SK-N-SH (cell line): ENCODE measurements at regions not wholly inside any gene's neighbourhood (a gene's known extent, or its start where the extent isn't known, plus 50 kb on each side); places are given as distances from the start of the nearest gene placed in this dataset.

Experiments used
- CTCF ChIA-PET: fragments of 300-600, 350-600 bp; formaldehyde crosslinking; extraction: SDS; loops from one replicate; lab custom pipeline; 2021; lab: Yijun Ruan, JAX
- POLR2A ChIA-PET: fragments of 350-600 bp; sonication (Branson Sonifier 250); formaldehyde crosslinking; extraction: SDS; loops from one replicate; lab custom pipeline; 2020; ENCODE audit warnings: antibody characterized with exemption, inconsistent platforms; lab: Yijun Ruan, JAX
- DNase-seq: peaks from one replicate; pipeline ENCODE4 v3.0.0; 2012
- H2AFZ ChIP-seq: fragments of 200-600 bp; sonication (generic); 2 replicates; pipeline ENCODE4 v1.8.1; 2016; ENCODE audit warnings: antibody characterized with exemption, mild to moderate bottlenecking, low read depth
- H3F3A ChIP-seq: fragments of 200-600 bp; sonication (generic); replicated peaks from 2 replicates; pipeline ENCODE3; 2016; ENCODE audit warnings: antibody characterized with exemption, mild to moderate bottlenecking; ENCODE audit not compliant: insufficient read depth
- H3K27ac ChIP-seq, 2 experiments: fragments of 200-500 bp in 1 of 2; fragments of 200-600 bp in 1 of 2; sonication (Bioruptor generic) in 1 of 2; sonication (generic), shearing (Covaris generic) in 1 of 2; 2 replicates each; pipeline versions ENCODE4 v1.5.1 to v1.6.1; 2014 to 2016; ENCODE audit warnings: low read depth in 2 of 2, inconsistent platforms in 1 of 2, low read length in 1 of 2, mild to moderate bottlenecking in 1 of 2, mixed read lengths in 1 of 2
- H3K27me3 ChIP-seq: fragments of 200-600 bp; sonication (generic), shearing (Covaris generic); 2 replicates; pipeline ENCODE4 v1.6.1; 2016; ENCODE audit warnings: mixed run types; ENCODE audit not compliant: insufficient read depth
- H3K36me3 ChIP-seq, 2 experiments: fragments of 200-500 bp in 1 of 2; fragments of 200-600 bp in 1 of 2; sonication (Bioruptor generic) in 1 of 2; sonication (generic) in 1 of 2; replicated peaks in 1 of 2; 2 replicates each; pipeline versions ENCODE3 to v1.5.1; 2014 to 2016; ENCODE audit warnings: low read length in 1 of 2, mild to moderate bottlenecking in 1 of 2; ENCODE audit not compliant: insufficient read depth in 2 of 2, control insufficient read depth in 1 of 2
- H3K4me1 ChIP-seq, 2 experiments: fragments of 200-500 bp in 1 of 2; fragments of 200-600 bp in 1 of 2; sonication (Bioruptor generic) in 1 of 2; sonication (generic), shearing (Covaris generic) in 1 of 2; 2 replicates each; pipeline versions ENCODE4 v1.5.1 to v1.6.1; 2014 to 2016; ENCODE audit warnings: low read depth in 1 of 2, low read length in 1 of 2, mixed run types in 1 of 2; ENCODE audit not compliant: insufficient read depth in 2 of 2, control insufficient read depth in 1 of 2
- H3K4me2 ChIP-seq: fragments of 200-600 bp; sonication (generic), shearing (Covaris generic); 2 replicates; pipeline ENCODE4 v1.6.1; 2017; ENCODE audit warnings: mixed run types
- H3K4me3 ChIP-seq, 2 experiments: fragments of 200-500 bp in 1 of 2; fragments of 200-600 bp in 1 of 2; sonication (Bioruptor generic) in 1 of 2; sonication (generic), shearing (Covaris generic) in 1 of 2; 2 replicates each; pipeline versions ENCODE4 v1.5.1 to v1.8.1; 2014 to 2016; ENCODE audit warnings: low read depth in 2 of 2, inconsistent platforms in 1 of 2, low read length in 1 of 2, mild to moderate bottlenecking in 1 of 2, mixed read lengths in 1 of 2, moderate library complexity in 1 of 2
- H3K79me2 ChIP-seq: fragments of 200-600 bp; sonication (generic); 2 replicates; pipeline ENCODE4 v1.8.1; 2017; ENCODE audit warnings: mild to moderate bottlenecking; ENCODE audit not compliant: insufficient read depth
- H3K9ac ChIP-seq: fragments of 200-600 bp; sonication (generic); 2 replicates; pipeline ENCODE4 v1.6.1; 2017; ENCODE audit warnings: mixed run types
- H3K9me2 ChIP-seq: fragments of 200-600 bp; sonication (generic); 2 replicates; pipeline ENCODE4 v1.6.1; 2017; ENCODE audit warnings: mixed run types
- H3K9me3 ChIP-seq: fragments of 200-600 bp; sonication (generic); 2 replicates; pipeline ENCODE4 v1.6.1; 2017; ENCODE audit warnings: mixed run types, mild to moderate bottlenecking, moderate library complexity
- H4K20me1 ChIP-seq: fragments of 200-600 bp; sonication (generic); 2 replicates; pipeline ENCODE4 v1.6.1; 2017; ENCODE audit warnings: mild to moderate bottlenecking, mixed run types; ENCODE audit not compliant: insufficient read depth
- ELF1 ChIP-seq: IDR thresholded peaks from 2 replicates; pipeline ENCODE4 v1.4.0; 2012
- EP300 ChIP-seq, 2 experiments: IDR thresholded peaks; 2 replicates each; pipeline versions ENCODE4 v1.4.0 to v1.6.1; 2012; ENCODE audit warnings: borderline replicate concordance in 1 of 2, low read depth in 1 of 2, low read length in 1 of 2
- FOXM1 ChIP-seq: IDR thresholded peaks from 2 replicates; pipeline ENCODE4 v1.4.0; 2012; ENCODE audit warnings: low read depth, mild to moderate bottlenecking
- GABPA ChIP-seq: IDR thresholded peaks from 2 replicates; pipeline ENCODE4 v1.4.0; 2012; ENCODE audit warnings: low read depth, mild to moderate bottlenecking
- JUND ChIP-seq: IDR thresholded peaks from 2 replicates; pipeline ENCODE4 v1.4.0; 2012
- MEF2A ChIP-seq: IDR thresholded peaks from 2 replicates; pipeline ENCODE4 v1.4.0; 2012; ENCODE audit warnings: low read depth, borderline replicate concordance
- NRF1 ChIP-seq: IDR thresholded peaks from 2 replicates; pipeline ENCODE4 v1.6.1; 2012; ENCODE audit warnings: low read depth, mild to moderate bottlenecking, low read length
- RAD21 ChIP-seq: IDR thresholded peaks from 2 replicates; pipeline ENCODE4 v1.6.1; 2012; ENCODE audit warnings: mild to moderate bottlenecking, low read length
- REST ChIP-seq: IDR thresholded peaks from 2 replicates; pipeline ENCODE4 v1.6.1; 2012; ENCODE audit warnings: mild to moderate bottlenecking, low read depth, low read length, moderate library complexity
- RFX5 ChIP-seq: IDR thresholded peaks from 2 replicates; pipeline ENCODE4 v1.6.1; 2012; ENCODE audit warnings: mild to moderate bottlenecking, improper control_type of control experiment, low read length
- RXRA ChIP-seq: IDR thresholded peaks from 2 replicates; pipeline ENCODE4 v1.4.0; 2012; ENCODE audit warnings: low read depth, mild to moderate bottlenecking, borderline replicate concordance
- TAF1 ChIP-seq: IDR thresholded peaks from 2 replicates; pipeline ENCODE4 v1.6.1; 2012; ENCODE audit warnings: low read depth, mild to moderate bottlenecking, low read length, moderate library complexity, borderline replicate concordance
- TCF12 ChIP-seq: IDR thresholded peaks from 2 replicates; pipeline ENCODE4 v1.4.0; 2012
- TEAD4 ChIP-seq: IDR thresholded peaks from 2 replicates; pipeline ENCODE4 v1.4.0; 2012; ENCODE audit warnings: mild to moderate bottlenecking, borderline replicate concordance; ENCODE audit not compliant: insufficient read depth
- YY1 ChIP-seq: IDR thresholded peaks from 2 replicates; pipeline ENCODE4 v1.4.0; 2012; ENCODE audit warnings: low read depth, mild to moderate bottlenecking
- ZBTB33 ChIP-seq: IDR thresholded peaks from 2 replicates; pipeline ENCODE4 v1.4.0; 2012; ENCODE audit warnings: low read depth, borderline replicate concordance
- WGBS: methylation state at CpG from one replicate; pipeline ENCODE4 v1.1.6; 2017; ENCODE audit warnings: low lambda C conversion rate; 5-methylcytosine and 5-hydroxymethylcytosine counted together
- TF ChIP-seq, protein P1 (sequence below): IDR thresholded peaks from 2 replicates; pipeline ENCODE4 v1.4.0; 2012; ENCODE audit warnings: low read depth
- TF ChIP-seq, protein P2 (sequence below): fragments of 150-350 bp; IDR thresholded peaks from 2 replicates; pipeline ENCODE4 v1.6.1; 2016; ENCODE audit warnings: mild to moderate bottlenecking, low read depth, low read length

DNA sequence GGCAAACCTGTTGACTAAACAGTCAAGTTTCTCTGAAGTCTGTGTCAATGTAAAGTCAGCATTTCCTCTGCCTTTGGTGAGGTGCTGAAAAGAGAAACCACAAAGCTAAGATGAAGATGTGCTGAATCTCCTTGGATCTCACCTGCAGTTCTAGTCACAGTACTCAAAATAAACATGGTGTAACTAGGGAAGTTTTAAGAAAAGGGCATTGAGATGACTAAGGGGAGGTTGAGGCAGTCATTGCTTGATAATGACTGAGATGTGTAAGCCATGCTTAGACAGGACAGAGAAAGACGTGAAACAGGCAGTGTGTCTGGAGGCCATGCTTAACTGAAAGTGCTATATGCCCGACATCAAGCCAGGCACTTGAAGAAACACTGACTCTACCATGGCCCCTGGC lies 1010.0 kb upstream of the CELF4 start:
- CTCF ChIA-PET, result no interaction called here
- H3K4me3 ChIP-seq, result no peak overlapping the region
- no peak overlapping the region for H3K4me2 ChIP-seq
- no peak for DNase-seq
- H3K4me1 ChIP-seq, result no peaks in the 10 kb centered on the region
- H3K27ac ChIP-seq, result no peak overlapping the region
- H3K9me2 ChIP-seq, result no peaks in the 10 kb centered on the region
- no peaks in the 10 kb centered on the region for H3K79me2 ChIP-seq
- no peaks in the 10 kb centered on the region for H4K20me1 ChIP-seq
- no peak overlapping the region for H3K9ac ChIP-seq
- H3K9me3 ChIP-seq, result no peaks in the 10 kb centered on the region; the same call in 1 of the 2 replicates
- POLR2A ChIA-PET, result no interaction called here
- H3F3A ChIP-seq, result no peaks in the 10 kb centered on the region
- H3K27me3 ChIP-seq, result no peaks in the 10 kb centered on the region
- H2AFZ ChIP-seq, result no peak overlapping the region
- no peaks in the 10 kb centered on the region for H3K36me3 ChIP-seq
- 26% methylated on average over 2 of the region's 2 CpGs for WGBS
- TF ChIP-seq FOXM1 (no peak), REST (no peak), EP300 (IDR thresholded peaks at IDR 0.05; ENCODE audit: borderline replicate concordance in 1 of 2, low read depth in 1 of 2, low read length in 1 of 2) (no peak), ELF1 (no peak), YY1 (no peak), RAD21 (no peak), MEF2A (no peak), JUND (no peak), GABPA (no peak), ZBTB33 (no peak), RFX5 (no peak), TCF12 (no peak), RXRA (no peak), NRF1 (no peak), TEAD4 (no peak), TAF1 (no peak)
- TF ChIP-seq, protein P1, sequence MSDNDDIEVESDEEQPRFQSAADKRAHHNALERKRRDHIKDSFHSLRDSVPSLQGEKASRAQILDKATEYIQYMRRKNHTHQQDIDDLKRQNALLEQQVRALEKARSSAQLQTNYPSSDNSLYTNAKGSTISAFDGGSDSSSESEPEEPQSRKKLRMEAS, result no peak
- TF ChIP-seq, protein P2, sequence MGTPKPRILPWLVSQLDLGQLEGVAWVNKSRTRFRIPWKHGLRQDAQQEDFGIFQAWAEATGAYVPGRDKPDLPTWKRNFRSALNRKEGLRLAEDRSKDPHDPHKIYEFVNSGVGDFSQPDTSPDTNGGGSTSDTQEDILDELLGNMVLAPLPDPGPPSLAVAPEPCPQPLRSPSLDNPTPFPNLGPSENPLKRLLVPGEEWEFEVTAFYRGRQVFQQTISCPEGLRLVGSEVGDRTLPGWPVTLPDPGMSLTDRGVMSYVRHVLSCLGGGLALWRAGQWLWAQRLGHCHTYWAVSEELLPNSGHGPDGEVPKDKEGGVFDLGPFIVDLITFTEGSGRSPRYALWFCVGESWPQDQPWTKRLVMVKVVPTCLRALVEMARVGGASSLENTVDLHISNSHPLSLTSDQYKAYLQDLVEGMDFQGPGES, result no peak
